H9 (cell line): ENCODE measurements at regions not wholly inside any gene's neighbourhood (a gene's known extent, or its start where the extent isn't known, plus 50 kb on each side); places are given as distances from the start of the nearest gene placed in this dataset.

Experiments used
- DNase-seq: peaks from one replicate; pipeline ENCODE4 v3.0.0-alpha.2; 2017
- H2AFZ ChIP-seq: one replicate; pipeline ENCODE4 v1.6.1; 2013; ENCODE audit warnings: mild to moderate bottlenecking, low read length, control low read depth, moderate library complexity
- H2AK5ac ChIP-seq: 2 replicates; pipeline ENCODE4 v1.6.1; 2013; ENCODE audit warnings: low read length, control low read depth, mixed read lengths; ENCODE audit not compliant: insufficient read length
- H2BK120ac ChIP-seq: one replicate; pipeline ENCODE4 v1.6.1; 2013; ENCODE audit warnings: low read depth, mild to moderate bottlenecking, low read length, control low read depth, inconsistent platforms; ENCODE audit not compliant: poor library complexity, severe bottlenecking
- H2BK12ac ChIP-seq: 2 replicates; pipeline ENCODE4 v1.6.1; 2013; ENCODE audit warnings: low read length, control low read depth, mixed read lengths, low read depth; ENCODE audit not compliant: insufficient read length
- H2BK15ac ChIP-seq: 2 replicates; pipeline ENCODE4 v1.6.1; 2013; ENCODE audit warnings: low read depth, low read length, control low read depth
- H2BK20ac ChIP-seq: one replicate; pipeline ENCODE4 v1.6.1; 2013; ENCODE audit warnings: low read depth, mild to moderate bottlenecking, low read length, control low read depth, inconsistent platforms; ENCODE audit not compliant: poor library complexity, severe bottlenecking
- H2BK5ac ChIP-seq: 2 replicates; pipeline ENCODE4 v1.6.1; 2013; ENCODE audit warnings: low read length, control low read depth, mixed read lengths; ENCODE audit not compliant: insufficient read length
- H3K14ac ChIP-seq: 2 replicates; pipeline ENCODE4 v1.6.1; 2013; ENCODE audit warnings: low read length, control low read depth; ENCODE audit not compliant: insufficient read depth
- H3K18ac ChIP-seq: 2 replicates; pipeline ENCODE4 v1.6.1; 2013; ENCODE audit warnings: low read depth, mild to moderate bottlenecking, mixed read lengths, low read length, control low read depth; ENCODE audit not compliant: insufficient read length
- H3K23ac ChIP-seq: 2 replicates; pipeline ENCODE4 v1.6.1; 2013; ENCODE audit warnings: low read length, control low read depth, mixed read lengths, low read depth; ENCODE audit not compliant: insufficient read length
- H3K23me2 ChIP-seq: 2 replicates; pipeline ENCODE4 v1.6.1; 2013; ENCODE audit warnings: low read depth, mild to moderate bottlenecking, mixed read lengths, low read length, control low read depth; ENCODE audit not compliant: insufficient read length, poor library complexity, severe bottlenecking
- H3K27ac ChIP-seq: 2 replicates; pipeline ENCODE4 v1.5.1; 2013; ENCODE audit warnings: low read length, control low read depth, mixed read lengths, low read depth; ENCODE audit not compliant: insufficient read length
- H3K27me3 ChIP-seq: 2 replicates; pipeline ENCODE4 v1.6.1; 2013; ENCODE audit warnings: low read length, control low read depth, inconsistent platforms; ENCODE audit not compliant: insufficient read depth
- H3K4ac ChIP-seq: 2 replicates; pipeline ENCODE4 v1.6.1; 2013; ENCODE audit warnings: low read depth, mild to moderate bottlenecking, control low read depth, inconsistent platforms, low read length, moderate library complexity
- H3K4me1 ChIP-seq: 2 replicates; pipeline ENCODE4 v1.6.1; 2013; ENCODE audit warnings: low read length, control low read depth, inconsistent platforms; ENCODE audit not compliant: insufficient read depth
- H3K4me2 ChIP-seq: 2 replicates; pipeline ENCODE4 v1.6.1; 2013; ENCODE audit warnings: low read length, control low read depth, mixed read lengths; ENCODE audit not compliant: insufficient read length, insufficient read depth
- H3K56ac ChIP-seq: 2 replicates; pipeline ENCODE4 v1.6.1; 2013; ENCODE audit warnings: low read depth, mild to moderate bottlenecking, mixed read lengths, low read length, control low read depth; ENCODE audit not compliant: insufficient read length
- H3K79me1 ChIP-seq: 2 replicates; pipeline ENCODE4 v1.6.1; 2013; ENCODE audit warnings: low read depth, mild to moderate bottlenecking, moderate library complexity, low read length, control low read depth, inconsistent platforms; ENCODE audit not compliant: insufficient read depth, poor library complexity, severe bottlenecking
- H3K79me2 ChIP-seq: 2 replicates; pipeline ENCODE4 v1.6.1; 2013; ENCODE audit warnings: low read length, control low read depth, inconsistent platforms; ENCODE audit not compliant: insufficient read depth
- H3K9ac ChIP-seq: 2 replicates; pipeline ENCODE4 v1.6.1; 2013; ENCODE audit warnings: low read length, control low read depth, mixed read lengths; ENCODE audit not compliant: insufficient read length; ENCODE audit errors: extremely low read depth
- H3K9me3 ChIP-seq: one replicate; pipeline ENCODE4 v1.6.1; 2013; ENCODE audit warnings: low read depth, low read length, inconsistent platforms; ENCODE audit not compliant: control insufficient read depth
- H3T11ph ChIP-seq: one replicate; pipeline ENCODE4 v1.6.1; 2013; ENCODE audit warnings: mild to moderate bottlenecking, low read length, control low read depth, inconsistent platforms
- H4K20me1 ChIP-seq: one replicate; pipeline ENCODE4 v1.6.1; 2013; ENCODE audit not compliant: control insufficient read depth, insufficient read length, insufficient read depth
- H4K5ac ChIP-seq: 2 replicates; pipeline ENCODE4 v1.6.1; 2013; ENCODE audit warnings: low read depth, mild to moderate bottlenecking, mixed read lengths, low read length, control low read depth; ENCODE audit not compliant: insufficient read length
- H4K8ac ChIP-seq: replicated peaks from 2 replicates; pipeline ENCODE4 v1.6.1; 2013; ENCODE audit warnings: low read length, control low read depth, mixed read lengths, low read depth; ENCODE audit not compliant: insufficient read length
- H4K91ac ChIP-seq: 2 replicates; pipeline ENCODE4 v1.6.1; 2013; ENCODE audit warnings: low read depth, mild to moderate bottlenecking, moderate library complexity, mixed read lengths, low read length, control low read depth; ENCODE audit not compliant: insufficient read length
- H3K27ac Mint-ChIP-seq, 3 experiments: 2 replicates in 2 of 3; 3 replicates in 1 of 3; pipeline ENCODE4 v1.8.0; 2020 to 2021; ENCODE audit warnings: mixed read lengths in 3 of 3, mild to moderate bottlenecking in 1 of 3, moderate library complexity in 1 of 3
- H3K27me3 Mint-ChIP-seq: 2 replicates; pipeline ENCODE4 v1.8.0; 2021; ENCODE audit warnings: low read depth, mild to moderate bottlenecking, moderate library complexity, mixed read lengths
- H3K36me3 Mint-ChIP-seq, 3 experiments: 2 replicates in 2 of 3; 3 replicates in 1 of 3; pipeline ENCODE4 v1.8.0; 2020 to 2021; ENCODE audit warnings: low read depth in 3 of 3, mixed read lengths in 3 of 3; ENCODE audit not compliant: insufficient read depth in 1 of 3
- H3K4me1 Mint-ChIP-seq, 2 experiments: 2 replicates each; pipeline ENCODE4 v1.8.0; 2020; ENCODE audit warnings: mixed read lengths in 2 of 2
- H3K4me3 Mint-ChIP-seq, 2 experiments: 2 replicates in 1 of 2; 3 replicates in 1 of 2; pipeline ENCODE4 v1.8.0; 2020 to 2021; ENCODE audit warnings: mild to moderate bottlenecking in 2 of 2, mixed read lengths in 2 of 2, moderate library complexity in 1 of 2
- H3K9me3 Mint-ChIP-seq, 2 experiments: 2 replicates in 1 of 2; 3 replicates in 1 of 2; pipeline ENCODE4 v1.8.0; 2020; ENCODE audit warnings: mild to moderate bottlenecking in 2 of 2, mixed read lengths in 2 of 2, moderate library complexity in 1 of 2
- WGBS: extraction: QIAGEN DNeasy Blood & Tissue Kit; methylation state at CpG from one replicate; pipeline ENCODE4 v1.1.7; 2013; ENCODE audit warnings: missing lambda C conversion rate, low lambda C conversion rate, mixed read lengths; ENCODE audit not compliant: insufficient read length; ENCODE audit errors: extremely low coverage; 5-methylcytosine and 5-hydroxymethylcytosine counted together
- TF ChIP-seq, protein P1 (sequence below): fragments of 200-600 bp; sonication (generic); conservative IDR thresholded peaks from 3 replicates; pipeline ENCODE4 v1.8.0; 2021; ENCODE audit warnings: antibody characterized with exemption, mild to moderate bottlenecking

DNA sequence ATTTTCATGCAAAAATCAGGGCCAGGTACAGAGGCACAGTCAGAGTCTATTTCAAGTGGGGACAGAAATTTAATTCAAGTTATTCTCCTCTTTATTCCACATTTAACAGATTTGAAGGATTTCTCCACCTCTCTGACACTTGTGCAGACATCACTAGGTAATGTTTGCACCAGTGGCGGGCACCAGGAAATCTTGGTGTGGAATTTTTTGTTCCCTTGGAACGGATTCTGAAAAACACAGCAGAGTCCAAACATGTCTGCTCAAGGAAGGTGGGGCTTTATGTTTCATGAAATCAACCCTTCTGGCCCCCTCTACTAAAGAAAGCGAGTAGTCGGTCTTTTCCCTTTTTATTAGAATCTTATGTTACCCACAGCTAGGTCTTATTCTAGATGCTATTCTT lies 271.2 kb upstream of the MDFIC2 start:
- H4K8ac ChIP-seq = no peak overlapping the region
- H4K91ac ChIP-seq = no peak overlapping the region
- no peak overlapping the region for H3K27ac ChIP-seq
- H3K79me1 ChIP-seq = no peaks in the 10 kb centered on the region
- no peaks in the 10 kb centered on the region for H3K9me3 ChIP-seq
- no peak overlapping the region for H4K5ac ChIP-seq
- no peaks in the 10 kb centered on the region for H3K27me3 ChIP-seq
- no peak overlapping the region for H2AFZ ChIP-seq
- H2BK12ac ChIP-seq = no peak overlapping the region
- TF ChIP-seq, protein P1, sequence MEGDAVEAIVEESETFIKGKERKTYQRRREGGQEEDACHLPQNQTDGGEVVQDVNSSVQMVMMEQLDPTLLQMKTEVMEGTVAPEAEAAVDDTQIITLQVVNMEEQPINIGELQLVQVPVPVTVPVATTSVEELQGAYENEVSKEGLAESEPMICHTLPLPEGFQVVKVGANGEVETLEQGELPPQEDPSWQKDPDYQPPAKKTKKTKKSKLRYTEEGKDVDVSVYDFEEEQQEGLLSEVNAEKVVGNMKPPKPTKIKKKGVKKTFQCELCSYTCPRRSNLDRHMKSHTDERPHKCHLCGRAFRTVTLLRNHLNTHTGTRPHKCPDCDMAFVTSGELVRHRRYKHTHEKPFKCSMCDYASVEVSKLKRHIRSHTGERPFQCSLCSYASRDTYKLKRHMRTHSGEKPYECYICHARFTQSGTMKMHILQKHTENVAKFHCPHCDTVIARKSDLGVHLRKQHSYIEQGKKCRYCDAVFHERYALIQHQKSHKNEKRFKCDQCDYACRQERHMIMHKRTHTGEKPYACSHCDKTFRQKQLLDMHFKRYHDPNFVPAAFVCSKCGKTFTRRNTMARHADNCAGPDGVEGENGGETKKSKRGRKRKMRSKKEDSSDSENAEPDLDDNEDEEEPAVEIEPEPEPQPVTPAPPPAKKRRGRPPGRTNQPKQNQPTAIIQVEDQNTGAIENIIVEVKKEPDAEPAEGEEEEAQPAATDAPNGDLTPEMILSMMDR = no peak
- no peaks in the 10 kb centered on the region for H3K27me3 Mint-ChIP-seq
- H3K4me3 Mint-ChIP-seq = no peak overlapping the region
- H3K79me2 ChIP-seq = no peaks in the 10 kb centered on the region
- H3K9me3 Mint-ChIP-seq = no peaks in the 10 kb centered on the region
- H3K4ac ChIP-seq = no peak overlapping the region
- no peak overlapping the region for H3T11ph ChIP-seq
- H3K18ac ChIP-seq = no peak overlapping the region
- H2BK120ac ChIP-seq = no peak overlapping the region
- H3K56ac ChIP-seq = no peak overlapping the region
- no peak overlapping the region for H2BK5ac ChIP-seq
- peaks cover 6 to 9% of the 10 kb centered on the region in 2 experiments for H3K4me1 Mint-ChIP-seq
- H3K36me3 Mint-ChIP-seq = no peaks in the 10 kb centered on the region
- no peak overlapping the region for H3K9ac ChIP-seq
- no peak overlapping the region for H3K27ac Mint-ChIP-seq
- DNase-seq = no peak
- H3K23me2 ChIP-seq = no peaks in the 10 kb centered on the region
- H3K14ac ChIP-seq = no peak overlapping the region
- H3K4me1 ChIP-seq = no peaks in the 10 kb centered on the region
- H3K23ac ChIP-seq = no peak overlapping the region
- no peak overlapping the region for H2AK5ac ChIP-seq
- no peak overlapping the region for H2BK20ac ChIP-seq
- no peak overlapping the region for H2BK15ac ChIP-seq
- no peaks in the 10 kb centered on the region for H4K20me1 ChIP-seq
- no peak overlapping the region for H3K4me2 ChIP-seq
- WGBS = no CpG with 5 or more reads among the region's 4 CpGs
